CD4-positive, alpha-beta T cell treated with Interleukin-15 for 1 hour (primary cell): ENCODE measurements at regions not wholly inside any gene's neighbourhood (a gene's known extent, or its start where the extent isn't known, plus 50 kb on each side); places are given as distances from the start of the nearest gene placed in this dataset.
"Not testable (repeated sequence)": the region's sequence is repeated elsewhere in the genome, so short reads cannot be mapped to it uniquely, and the experiment has no call there.

Experiments used
- DNase-seq: peaks from one replicate; pipeline ENCODE4 v3.0.0-alpha.2; 2020

GRCh38 chr5:145446875-145447274, 388.3 kb downstream of the PRELID2 start:
- DNase-seq = not testable (repeated sequence)

DNA sequence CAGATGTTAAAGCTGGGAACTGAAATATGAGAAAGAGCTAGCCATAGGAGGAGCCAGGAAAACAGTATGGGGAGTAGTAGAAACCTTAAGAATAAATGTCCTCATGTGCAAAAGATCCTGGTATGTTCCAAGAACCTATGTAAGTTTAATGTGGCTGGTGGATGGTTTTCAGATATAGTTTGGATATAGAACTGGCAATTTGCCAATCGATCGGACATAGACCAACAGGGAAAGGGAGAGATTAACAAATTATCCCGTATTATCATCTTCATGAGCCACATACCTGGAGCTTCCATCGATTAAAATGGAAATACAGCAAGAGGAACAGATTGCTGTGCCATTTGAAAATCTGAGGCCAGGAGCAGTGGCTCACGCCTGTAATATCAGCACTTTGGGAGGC, 388.7 kb downstream of the PRELID2 start:
- no peak for DNase-seq

- DNase-seq = no peak
Measured at GRCh38 chr5:145445027-145445426, 390.1 kb downstream of the PRELID2 start.

DNA sequence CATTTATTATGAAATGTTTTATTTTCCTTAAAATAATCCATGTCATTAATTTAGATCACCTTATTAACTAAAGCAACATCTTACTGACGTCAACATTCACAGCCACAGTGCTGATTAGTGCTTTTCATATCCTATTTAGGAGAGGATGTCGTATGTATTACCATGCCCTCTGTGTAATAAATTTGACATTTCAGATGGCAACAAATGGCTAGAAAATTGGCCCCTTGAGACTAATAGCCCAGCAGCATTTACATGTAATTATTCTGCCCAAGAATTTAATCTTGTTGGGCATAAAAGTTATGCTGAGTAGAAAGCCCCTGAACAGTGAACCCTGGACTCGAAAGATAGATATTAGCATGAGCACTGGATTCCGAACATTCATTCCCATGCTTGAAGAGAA, 391.2 kb downstream of the PRELID2 start:
- DNase-seq = no peak

- no peak for DNase-seq
Measured at GRCh38 chr5:145443366-145443765, 391.8 kb downstream of the PRELID2 start.

GRCh38 chr5:145442661-145443060, 392.5 kb downstream of the PRELID2 start:
- not testable (repeated sequence) for DNase-seq

- DNase-seq = no peak
Measured at GRCh38 chr5:145441228-145441627, 393.9 kb downstream of the PRELID2 start.

DNA sequence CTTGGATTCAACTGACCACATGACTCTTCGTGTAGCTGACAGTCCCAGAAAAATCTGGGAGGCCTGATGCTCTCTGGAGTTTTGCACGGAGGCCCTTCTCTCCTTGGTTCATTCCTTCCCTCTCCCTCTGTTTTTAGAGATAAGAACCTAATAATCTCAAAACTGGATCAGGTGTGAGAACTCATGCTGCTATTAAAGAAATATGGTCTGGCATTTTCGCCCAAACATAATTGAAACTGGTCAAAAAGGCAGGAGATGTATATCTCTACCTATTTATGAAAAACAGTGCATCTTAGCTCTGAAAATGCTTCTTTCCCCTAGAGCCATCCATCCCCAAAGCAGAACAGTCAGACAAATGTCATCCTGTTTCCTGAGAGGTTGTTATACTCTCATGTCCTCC, 397.5 kb downstream of the PRELID2 start:
- no peak for DNase-seq

- DNase-seq = no peak
Measured at GRCh38 chr5:145433077-145433476, 402.1 kb downstream of the PRELID2 start.

DNA sequence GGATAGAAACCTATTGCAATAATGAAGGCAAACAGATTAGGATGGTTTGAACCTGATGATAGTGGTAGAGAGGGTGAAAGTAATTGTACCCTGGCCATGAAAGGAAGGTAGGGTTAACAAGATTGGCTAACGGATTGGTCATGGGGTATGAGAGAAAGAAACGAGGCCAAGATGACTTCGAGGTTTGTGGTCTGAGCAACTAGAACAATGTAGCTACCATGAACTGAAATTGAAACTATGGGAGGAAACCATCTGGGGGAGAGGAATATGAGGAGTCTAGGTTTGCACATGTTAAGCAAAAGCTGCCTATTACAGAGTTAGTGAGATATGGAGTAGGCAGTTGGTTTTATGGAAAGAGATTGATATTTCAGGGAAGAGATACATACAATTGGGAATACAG, 406.0 kb downstream of the PRELID2 start:
- no peak for DNase-seq

- no peak for DNase-seq
Measured at GRCh38 chr5:145408048-145408341, 427.1 kb downstream of the PRELID2 start.

- no peak for DNase-seq
Measured at GRCh38 chr5:145407300-145408047, 427.7 kb downstream of the PRELID2 start.

DNA sequence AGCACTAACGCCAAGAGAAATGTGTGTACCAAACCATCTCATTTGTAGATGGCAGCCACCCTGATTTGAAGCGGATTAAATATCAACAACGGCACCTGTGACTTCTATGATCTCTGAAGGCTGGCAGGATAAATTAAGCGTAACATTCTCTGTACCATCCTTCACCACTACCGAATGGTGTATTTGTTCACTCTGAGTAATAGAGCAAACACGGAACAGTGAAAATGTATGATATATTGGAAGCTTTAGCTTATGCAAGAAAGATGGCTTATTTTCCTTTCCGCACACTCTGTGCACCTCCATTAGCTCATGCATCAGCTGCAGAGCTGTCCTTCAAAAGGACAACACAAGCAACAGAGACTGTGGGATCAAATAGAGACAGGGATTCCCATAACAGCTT, 431.1 kb downstream of the PRELID2 start:
- no peak for DNase-seq

- no peak for DNase-seq
Measured at GRCh38 chr5:145396888-145397287, 438.3 kb downstream of the PRELID2 start.

GRCh38 chr5:145395151-145395550, 440.0 kb downstream of the PRELID2 start:
- DNase-seq = not testable (repeated sequence)

GRCh38 chr5:145393426-145393825, 441.7 kb downstream of the PRELID2 start:
- no peak for DNase-seq

GRCh38 chr5:145389047-145389446, 446.1 kb downstream of the PRELID2 start:
- DNase-seq = no peak

DNA sequence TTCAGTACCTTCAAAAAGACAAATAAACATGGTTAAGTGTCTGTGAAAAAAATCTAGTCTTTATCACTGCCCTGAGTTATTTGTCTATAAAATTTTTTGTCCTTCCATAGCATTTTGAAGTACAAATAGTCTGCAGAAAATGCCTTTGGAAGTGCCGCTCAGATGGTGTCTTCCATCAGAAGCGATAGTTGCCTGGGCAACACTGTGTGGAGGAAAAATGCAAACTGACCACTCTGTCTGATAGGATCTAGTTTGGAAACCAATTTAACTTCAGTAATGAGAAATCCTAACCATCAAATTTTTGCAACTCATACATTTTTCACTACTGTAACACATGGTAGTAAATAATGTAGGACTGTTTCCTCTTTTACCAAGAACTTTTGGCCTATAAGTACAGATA, 449.9 kb downstream of the PRELID2 start:
- no peak for DNase-seq

DNA sequence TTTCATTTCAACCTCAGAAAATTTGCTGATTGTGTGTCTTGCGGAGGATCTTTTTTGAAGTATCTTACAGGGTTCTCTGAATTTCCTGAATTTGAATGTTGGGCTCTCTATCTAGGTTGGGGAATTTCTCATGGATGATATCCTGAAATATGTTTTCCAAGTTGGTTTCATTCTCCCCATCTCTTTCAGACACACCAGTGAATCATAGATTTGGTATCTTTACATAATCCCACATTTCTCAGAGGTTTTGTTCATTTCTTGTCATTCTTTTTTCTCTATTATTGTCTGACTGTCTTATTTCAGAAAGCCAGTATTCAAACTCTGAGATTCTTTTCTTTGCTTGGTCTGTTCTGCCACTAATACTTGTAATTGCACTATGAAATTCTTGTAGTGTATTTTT, 456.9 kb downstream of the PRELID2 start:
- no peak for DNase-seq

- DNase-seq = no peak
Measured at GRCh38 chr5:145375521-145375920, 459.6 kb downstream of the PRELID2 start.

DNA sequence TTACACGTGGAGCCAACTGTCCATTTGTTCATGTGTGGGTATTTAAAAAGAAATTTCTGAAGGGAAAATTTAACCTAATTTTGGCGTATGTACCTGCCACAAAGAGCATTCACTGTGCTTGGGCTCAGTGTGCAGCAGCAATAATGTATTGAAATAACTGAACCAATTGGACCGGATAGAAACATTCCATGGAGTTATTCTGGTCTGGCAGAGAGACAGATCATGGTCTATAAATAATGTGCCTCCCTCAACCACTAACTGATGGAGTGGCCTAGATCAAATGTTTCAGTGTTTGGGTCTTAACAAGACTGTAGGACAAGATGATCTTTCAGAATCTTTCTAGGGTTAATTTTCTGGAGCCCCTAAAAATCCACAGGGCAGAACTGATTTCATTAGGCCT, 469.7 kb downstream of the PRELID2 start:
- no peak for DNase-seq

- DNase-seq = no peak
Measured at GRCh38 chr5:145362266-145362665, 472.9 kb downstream of the PRELID2 start.

DNA sequence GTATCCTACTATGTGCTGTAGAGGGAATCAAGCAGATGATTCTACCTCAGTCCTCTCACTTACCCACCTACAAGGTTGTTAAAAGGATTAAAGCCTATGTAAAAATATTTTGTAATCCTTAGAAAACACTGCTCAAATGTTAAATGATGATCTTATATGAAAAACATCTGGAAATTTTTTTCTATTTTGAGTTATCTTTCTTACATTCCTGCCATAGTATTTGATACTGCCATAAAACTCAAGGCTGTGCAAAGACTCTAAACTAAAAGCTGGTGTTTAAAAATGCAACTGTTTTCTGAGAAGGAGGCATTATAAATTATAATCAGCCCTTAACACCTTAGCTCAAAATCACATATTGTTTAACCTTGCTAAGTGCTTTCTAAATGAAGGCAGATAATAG, 474.2 kb downstream of the PRELID2 start:
- DNase-seq = no peak

GRCh38 chr5:145350513-145350912, 484.6 kb downstream of the PRELID2 start:
- no peak for DNase-seq

- no peak for DNase-seq
Measured at GRCh38 chr5:145347026-145347616, 488.0 kb downstream of the PRELID2 start.
